ENCODE measurements at regions not wholly inside any gene's neighbourhood (a gene's known extent, or its start where the extent isn't known, plus 50 kb on each side); places are given as distances from the start of the nearest gene placed in this dataset.

DNA sequence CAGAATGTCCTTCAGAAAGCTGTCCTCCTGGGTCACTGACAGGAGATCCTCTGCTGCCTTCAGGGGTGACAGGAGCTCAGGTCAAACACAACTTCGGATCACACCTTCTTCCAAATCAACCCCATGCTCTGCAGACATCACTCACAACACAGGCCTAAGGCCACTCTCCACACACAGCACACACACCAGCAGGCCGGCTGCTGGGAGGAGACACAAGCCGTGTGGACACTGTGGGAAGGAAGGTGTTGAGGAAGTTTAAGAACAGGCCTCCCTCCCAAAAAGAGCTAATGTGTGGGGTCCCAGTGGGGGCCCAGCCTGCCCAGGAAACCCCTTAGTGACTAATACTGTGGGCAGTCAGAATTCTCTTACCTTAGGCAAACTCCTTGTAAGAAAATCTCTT, 290.3 kb upstream of the ID2 start:
- no peaks in the 10 kb centered on the region for H3K9me3 ChIP-seq (ENCODE audit: control insufficient read depth in 1 of 2, low read length in 2 of 2)
- H3K27ac ChIP-seq (ENCODE audit: low read length): no peak overlapping the region
- no peaks in the 10 kb centered on the region for H3K27me3 ChIP-seq (ENCODE audit: low read depth, low read length)
- peaks cover 0 to 8% of the 10 kb centered on the region in 2 donors for H3K4me1 ChIP-seq (ENCODE audit: control insufficient read depth in 1 of 2, insufficient read depth in 2 of 2, low read length in 2 of 2)
- H3K4me3 ChIP-seq (ENCODE audit: low read depth in 1 of 2, low read length in 2 of 2): no peak overlapping the region
- no peaks in the 10 kb centered on the region for H3K36me3 ChIP-seq (ENCODE audit: control insufficient read depth in 1 of 2, insufficient read depth in 2 of 2, low read length in 2 of 2)

DNA sequence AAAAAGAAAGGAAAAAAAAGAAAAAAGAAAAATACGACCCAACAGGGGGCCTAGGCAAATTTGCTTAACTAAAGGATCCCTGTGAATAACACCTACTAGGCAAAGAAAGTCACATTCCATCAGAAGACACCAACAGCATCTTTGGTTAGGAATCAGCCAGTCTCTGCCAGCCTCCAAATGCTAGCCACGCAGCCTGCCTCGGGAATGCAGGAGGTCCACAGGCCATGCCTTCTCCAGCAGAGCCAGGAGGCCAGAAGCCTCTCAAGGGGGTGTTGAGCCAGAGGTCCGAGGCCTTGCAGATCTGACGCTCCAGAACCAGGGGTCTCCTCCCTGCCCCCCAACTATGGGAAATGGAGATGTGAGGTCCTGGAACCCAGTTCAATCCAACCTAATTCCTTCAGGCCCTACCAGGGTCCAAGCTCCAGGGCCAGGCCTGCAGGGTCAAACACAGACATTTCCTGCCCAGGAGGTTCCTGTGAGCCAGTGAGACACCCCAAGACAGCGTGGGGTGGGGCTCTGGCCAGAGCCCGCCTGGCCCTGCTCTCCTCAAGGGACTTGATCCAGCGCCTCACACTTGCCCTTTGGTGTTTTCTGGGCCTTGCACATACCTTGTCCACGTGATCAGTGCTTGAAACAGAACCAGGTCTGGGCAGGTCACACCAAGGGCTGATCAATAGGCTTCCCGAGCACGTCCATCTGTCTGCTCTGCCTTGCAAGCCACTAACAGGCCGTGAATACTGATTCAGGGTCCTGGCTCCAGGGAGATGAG, 289.6 kb upstream of the ID2 start:
- H3K36me3 ChIP-seq (ENCODE audit: control insufficient read depth in 1 of 2, insufficient read depth in 2 of 2, low read length in 2 of 2): no peaks in the 10 kb centered on the region
- no peaks in the 10 kb centered on the region for H3K27me3 ChIP-seq (ENCODE audit: low read depth, low read length)
- H3K4me3 ChIP-seq (ENCODE audit: low read depth in 1 of 2, low read length in 2 of 2): no peak overlapping the region
- peaks cover 0 to 8% of the 10 kb centered on the region in 2 donors for H3K4me1 ChIP-seq (ENCODE audit: control insufficient read depth in 1 of 2, insufficient read depth in 2 of 2, low read length in 2 of 2)
- no peak overlapping the region for H3K27ac ChIP-seq (ENCODE audit: low read length)
- H3K9me3 ChIP-seq (ENCODE audit: control insufficient read depth in 1 of 2, low read length in 2 of 2): no peaks in the 10 kb centered on the region

DNA sequence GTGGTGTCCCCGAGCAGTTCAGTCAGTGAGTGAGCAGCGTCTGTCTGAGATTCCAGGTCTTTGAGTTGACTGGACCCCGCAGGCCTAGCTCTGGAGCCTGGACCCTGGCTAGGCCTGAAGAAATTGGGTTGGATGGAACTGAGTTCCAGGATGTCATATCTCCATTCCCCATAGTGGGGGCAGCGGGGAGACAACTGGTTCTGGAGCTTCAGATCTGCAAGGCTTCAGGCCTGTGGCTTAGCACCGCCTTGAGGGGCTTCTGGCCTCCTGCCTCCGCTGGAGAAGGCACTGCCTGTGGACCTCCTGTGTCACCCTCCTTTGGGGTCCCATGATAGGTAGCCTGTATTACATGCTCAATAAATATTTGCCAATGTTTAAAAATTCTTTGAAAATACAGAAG, 288.4 kb upstream of the ID2 start:
- no peaks in the 10 kb centered on the region for H3K27me3 ChIP-seq (ENCODE audit: low read depth, low read length)

DNA sequence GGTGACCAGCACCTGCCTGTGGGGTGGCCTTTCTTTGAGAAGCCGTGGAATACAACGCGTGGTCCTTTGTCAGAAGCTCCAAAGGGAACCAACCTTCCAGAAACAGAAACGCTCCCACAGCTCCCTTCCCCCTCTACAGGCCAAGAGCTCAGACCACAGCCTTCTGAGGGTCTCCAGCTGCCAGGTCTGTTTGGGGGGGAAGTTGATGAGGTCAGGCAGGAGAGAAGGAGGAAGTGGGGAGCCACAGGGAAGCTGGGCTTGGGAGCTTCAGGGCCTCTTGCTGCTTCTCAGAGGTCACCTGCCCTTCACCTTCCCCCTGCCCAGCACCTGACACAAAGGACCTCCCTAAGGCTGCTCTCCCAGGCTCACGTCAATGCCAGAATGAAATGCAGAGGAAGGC, 287.7 kb upstream of the ID2 start:
- H3K27ac ChIP-seq (ENCODE audit: low read length): no peak overlapping the region
- no peaks in the 10 kb centered on the region for H3K27me3 ChIP-seq (ENCODE audit: low read depth, low read length)
- H3K36me3 ChIP-seq (ENCODE audit: control insufficient read depth in 1 of 2, insufficient read depth in 2 of 2, low read length in 2 of 2): no peaks in the 10 kb centered on the region
- H3K4me1 ChIP-seq (ENCODE audit: control insufficient read depth in 1 of 2, insufficient read depth in 2 of 2, low read length in 2 of 2): peaks cover 0 to 7% of the 10 kb centered on the region in 2 donors
- H3K4me3 ChIP-seq (ENCODE audit: low read depth in 1 of 2, low read length in 2 of 2): no peak overlapping the region
- no peaks in the 10 kb centered on the region for H3K9me3 ChIP-seq (ENCODE audit: control insufficient read depth in 1 of 2, low read length in 2 of 2)

More for the DNA sequence above, 288.4 kb upstream of the ID2 start:
- peaks cover 0 to 8% of the 10 kb centered on the region in 2 donors for H3K4me1 ChIP-seq (ENCODE audit: control insufficient read depth in 1 of 2, insufficient read depth in 2 of 2, low read length in 2 of 2)
- no peak overlapping the region for H3K4me3 ChIP-seq (ENCODE audit: low read depth in 1 of 2, low read length in 2 of 2)
- H3K36me3 ChIP-seq (ENCODE audit: control insufficient read depth in 1 of 2, insufficient read depth in 2 of 2, low read length in 2 of 2): no peaks in the 10 kb centered on the region
- no peak overlapping the region for H3K27ac ChIP-seq (ENCODE audit: low read length)
- no peaks in the 10 kb centered on the region for H3K9me3 ChIP-seq (ENCODE audit: control insufficient read depth in 1 of 2, low read length in 2 of 2)

DNA sequence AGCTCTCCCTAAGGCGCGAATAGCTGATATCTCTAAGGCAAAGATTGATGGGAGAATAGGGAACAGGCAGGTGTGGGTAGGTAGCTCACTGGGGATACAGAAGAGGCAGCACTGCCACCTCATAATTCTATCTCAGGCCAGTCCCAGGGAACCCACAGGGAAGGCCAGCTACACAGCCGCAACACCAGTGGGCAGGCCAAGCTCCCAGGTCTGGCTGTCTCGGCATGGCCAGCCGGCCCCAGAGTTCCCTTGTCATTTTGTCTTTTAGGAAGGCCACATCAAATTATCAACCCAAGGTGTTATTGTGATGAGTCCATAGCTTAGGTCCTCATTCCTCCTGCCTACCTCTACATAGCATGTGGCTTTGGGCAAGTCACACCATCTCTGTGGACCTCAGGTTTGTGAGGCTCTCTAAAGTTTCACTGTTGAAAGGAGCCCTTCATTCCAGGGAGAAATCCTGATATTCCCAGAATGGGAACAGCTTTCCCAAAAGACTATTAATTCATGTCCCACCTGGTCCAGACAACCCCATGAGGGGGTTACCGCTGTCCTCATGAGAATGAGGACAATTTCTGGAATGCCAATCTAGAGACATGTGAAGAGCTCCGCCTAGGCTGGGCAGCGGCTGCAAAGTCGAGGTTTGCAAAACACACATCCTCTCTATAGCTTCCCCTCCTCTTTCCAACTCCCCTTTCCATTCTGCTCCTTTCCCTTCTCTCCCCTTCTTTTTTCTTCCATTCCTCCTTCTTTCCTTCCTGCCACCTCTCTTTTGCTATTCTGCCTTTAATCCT, 287.1 kb upstream of the ID2 start:
- Histone ChIP-seq H3K27me3 (ENCODE audit: low read depth, low read length) (no peaks in the 10 kb centered on the region), H3K4me1 (ENCODE audit: control insufficient read depth in 1 of 2, insufficient read depth in 2 of 2, low read length in 2 of 2) (peaks cover 0 to under 1% of the 10 kb centered on the region in 2 donors), H3K27ac (ENCODE audit: low read length) (no peak overlapping the region), H3K36me3 (ENCODE audit: control insufficient read depth in 1 of 2, insufficient read depth in 2 of 2, low read length in 2 of 2) (no peaks in the 10 kb centered on the region), H3K9me3 (ENCODE audit: control insufficient read depth in 1 of 2, low read length in 2 of 2) (no peaks in the 10 kb centered on the region), H3K4me3 (ENCODE audit: low read depth in 1 of 2, low read length in 2 of 2) (no peak overlapping the region)

DNA sequence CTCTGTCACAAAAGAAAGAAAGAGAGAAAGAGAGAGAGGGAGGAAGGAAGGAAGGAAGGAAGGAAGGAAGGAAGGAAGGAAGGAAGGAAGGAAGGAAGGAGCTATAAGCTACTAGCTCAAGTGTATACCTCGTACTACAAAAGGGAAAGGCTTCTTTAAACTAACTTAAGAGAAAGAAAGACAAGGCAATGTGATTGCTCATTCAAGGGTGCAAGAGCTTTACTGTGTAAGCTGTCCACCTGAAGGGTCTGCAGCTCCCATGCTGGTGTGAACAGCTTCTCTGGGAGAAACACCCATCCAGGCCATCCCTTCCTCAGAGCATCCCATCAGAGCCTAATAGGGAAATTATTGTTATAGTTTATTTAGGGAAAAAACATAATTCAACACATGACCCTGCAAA, 286.1 kb upstream of the ID2 start:
- Histone ChIP-seq H3K27me3 (ENCODE audit: low read depth, low read length) (no peaks in the 10 kb centered on the region), H3K9me3 (ENCODE audit: control insufficient read depth in 1 of 2, low read length in 2 of 2) (no peaks in the 10 kb centered on the region), H3K4me3 (ENCODE audit: low read depth in 1 of 2, low read length in 2 of 2) (no peak overlapping the region), H3K27ac (ENCODE audit: low read length) (no peak overlapping the region), H3K4me1 (ENCODE audit: control insufficient read depth in 1 of 2, insufficient read depth in 2 of 2, low read length in 2 of 2) (no peaks in the 10 kb centered on the region), H3K36me3 (ENCODE audit: control insufficient read depth in 1 of 2, insufficient read depth in 2 of 2, low read length in 2 of 2) (no peaks in the 10 kb centered on the region)

DNA sequence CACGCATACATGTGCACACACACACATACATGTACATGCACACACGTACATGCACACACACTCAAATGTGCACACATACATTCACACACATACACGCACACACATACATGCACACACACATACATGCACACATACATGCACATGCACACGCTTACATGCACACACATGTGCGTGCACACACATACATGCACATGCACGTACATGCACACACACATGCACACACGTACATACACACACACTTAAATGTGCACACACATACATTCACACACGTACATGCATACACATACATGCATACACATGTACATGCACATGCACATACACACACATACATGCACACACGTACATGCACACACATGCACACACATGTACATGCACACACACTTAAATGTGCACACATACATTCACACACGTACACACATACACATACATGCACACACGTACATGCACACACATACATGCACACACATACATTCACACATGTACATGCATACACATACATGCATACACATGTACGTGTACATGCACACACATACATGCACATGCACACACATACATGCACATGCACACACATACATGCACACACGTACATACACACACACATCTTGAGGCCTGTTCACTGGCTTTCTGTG, 283.7 kb upstream of the ID2 start:
- no peaks in the 10 kb centered on the region for H3K27me3 ChIP-seq (ENCODE audit: low read depth, low read length)
- no peak overlapping the region for H3K27ac ChIP-seq (ENCODE audit: low read length)
- H3K36me3 ChIP-seq (ENCODE audit: control insufficient read depth in 1 of 2, insufficient read depth in 2 of 2, low read length in 2 of 2): no peaks in the 10 kb centered on the region

DNA sequence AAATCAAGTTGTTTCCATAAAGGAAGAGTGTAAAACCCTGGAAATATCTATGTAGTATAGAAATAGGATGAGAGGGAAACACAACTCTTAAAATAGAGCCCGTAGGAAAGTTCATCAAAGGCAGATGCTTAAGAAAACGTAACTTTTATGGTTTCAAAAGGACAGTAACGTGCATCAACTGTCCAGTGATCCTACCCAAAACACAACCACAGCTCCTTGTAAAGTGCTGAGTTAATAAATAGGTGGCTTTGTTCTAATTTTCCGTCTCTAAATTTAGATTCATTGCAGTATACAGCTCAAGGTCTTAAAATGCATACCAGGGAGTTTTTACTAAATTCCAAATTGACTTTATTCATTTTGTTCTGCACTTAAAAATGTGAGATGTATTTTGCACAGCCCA, 282.1 kb upstream of the ID2 start:
- H3K4me3 ChIP-seq (ENCODE audit: low read depth in 1 of 2, low read length in 2 of 2): no peak overlapping the region
- H3K27me3 ChIP-seq (ENCODE audit: low read depth, low read length): no peaks in the 10 kb centered on the region
- no peaks in the 10 kb centered on the region for H3K9me3 ChIP-seq (ENCODE audit: control insufficient read depth in 1 of 2, low read length in 2 of 2)
- H3K36me3 ChIP-seq (ENCODE audit: control insufficient read depth in 1 of 2, insufficient read depth in 2 of 2, low read length in 2 of 2): no peaks in the 10 kb centered on the region
- H3K27ac ChIP-seq (ENCODE audit: low read length): no peak overlapping the region
- H3K4me1 ChIP-seq (ENCODE audit: control insufficient read depth in 1 of 2, insufficient read depth in 2 of 2, low read length in 2 of 2): no peaks in the 10 kb centered on the region

More for the DNA sequence above, 283.7 kb upstream of the ID2 start:
- Histone ChIP-seq H3K4me1 (ENCODE audit: control insufficient read depth in 1 of 2, insufficient read depth in 2 of 2, low read length in 2 of 2) (no peaks in the 10 kb centered on the region), H3K9me3 (ENCODE audit: control insufficient read depth in 1 of 2, low read length in 2 of 2) (no peaks in the 10 kb centered on the region), H3K4me3 (ENCODE audit: low read depth in 1 of 2, low read length in 2 of 2) (no peak overlapping the region)

DNA sequence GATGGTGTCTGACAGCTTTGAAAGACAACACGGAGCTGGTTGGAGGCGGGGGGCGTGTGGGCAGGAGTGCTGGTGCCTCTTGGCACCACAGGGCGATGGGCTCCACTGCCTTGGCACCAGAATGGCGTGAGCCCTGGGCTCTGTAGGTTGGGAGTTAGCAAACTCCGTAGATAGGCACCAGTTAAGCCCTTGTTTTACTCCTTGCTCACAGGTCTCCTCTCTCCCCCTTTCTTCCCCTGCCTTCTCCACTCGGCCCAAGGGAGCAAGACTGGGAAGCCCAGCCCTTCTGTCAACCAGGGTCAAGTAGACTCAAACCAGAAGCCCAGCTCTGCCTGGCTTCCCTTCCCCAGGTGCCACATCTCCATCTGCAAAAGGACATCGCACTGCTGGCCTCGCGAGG, 281.7 kb upstream of the ID2 start:
- H3K9me3 ChIP-seq (ENCODE audit: control insufficient read depth in 1 of 2, low read length in 2 of 2): no peaks in the 10 kb centered on the region

DNA sequence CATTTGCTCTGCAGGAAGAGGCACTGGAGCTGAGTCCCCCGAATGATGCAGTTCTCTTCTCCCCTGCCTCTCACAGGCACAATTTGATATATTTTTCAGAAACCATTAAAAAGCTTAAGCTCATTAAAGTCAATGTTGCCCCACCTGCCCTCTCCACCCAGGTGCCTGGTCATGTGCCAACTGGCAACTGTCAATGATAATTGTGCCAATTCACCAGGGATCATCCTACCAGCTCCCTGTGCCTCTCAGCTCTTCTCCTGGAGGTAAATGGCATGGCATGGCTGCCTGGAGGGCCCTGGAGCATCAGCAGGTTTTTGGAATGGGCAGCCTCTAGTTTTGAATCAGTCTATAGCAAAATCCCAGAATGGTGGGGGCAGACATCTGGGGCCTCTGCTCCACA, 279.6 kb upstream of the ID2 start:
- no peaks in the 10 kb centered on the region for H3K9me3 ChIP-seq (ENCODE audit: control insufficient read depth in 1 of 2, low read length in 2 of 2)
- no peak overlapping the region for H3K4me3 ChIP-seq (ENCODE audit: low read depth in 1 of 2, low read length in 2 of 2)
- H3K27ac ChIP-seq (ENCODE audit: low read length): no peak overlapping the region
- H3K36me3 ChIP-seq (ENCODE audit: control insufficient read depth in 1 of 2, insufficient read depth in 2 of 2, low read length in 2 of 2): no peaks in the 10 kb centered on the region
- H3K27me3 ChIP-seq (ENCODE audit: low read depth, low read length): no peaks in the 10 kb centered on the region
- no peaks in the 10 kb centered on the region for H3K4me1 ChIP-seq (ENCODE audit: control insufficient read depth in 1 of 2, insufficient read depth in 2 of 2, low read length in 2 of 2)

More for the DNA sequence above, 281.7 kb upstream of the ID2 start:
- no peaks in the 10 kb centered on the region for H3K27me3 ChIP-seq (ENCODE audit: low read depth, low read length)
- no peak overlapping the region for H3K27ac ChIP-seq (ENCODE audit: low read length)
- no peaks in the 10 kb centered on the region for H3K4me1 ChIP-seq (ENCODE audit: control insufficient read depth in 1 of 2, insufficient read depth in 2 of 2, low read length in 2 of 2)
- H3K4me3 ChIP-seq (ENCODE audit: low read depth in 1 of 2, low read length in 2 of 2): no peak overlapping the region
- H3K36me3 ChIP-seq (ENCODE audit: control insufficient read depth in 1 of 2, insufficient read depth in 2 of 2, low read length in 2 of 2): no peaks in the 10 kb centered on the region

DNA sequence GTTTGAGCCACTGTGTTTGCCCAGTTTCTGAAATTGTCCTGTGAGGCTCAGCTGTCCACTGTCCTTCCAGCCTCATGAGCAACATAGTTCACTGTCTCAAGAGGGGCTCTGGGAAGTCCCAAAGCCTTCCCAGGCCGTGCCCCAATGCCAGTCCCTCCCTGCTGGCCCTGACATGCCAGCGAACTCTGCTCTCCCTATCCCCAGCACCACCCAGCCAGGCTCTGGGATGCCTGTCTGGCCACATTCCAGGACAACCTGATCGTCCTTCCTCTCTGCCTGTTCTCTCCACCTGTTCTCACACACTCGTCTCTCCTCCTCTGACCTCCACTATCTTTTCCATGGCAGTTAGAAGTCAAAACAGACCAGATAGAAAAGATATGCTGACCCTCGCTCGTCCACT, 278.0 kb upstream of the ID2 start:
- H3K27me3 ChIP-seq (ENCODE audit: low read depth, low read length): no peaks in the 10 kb centered on the region
- H3K4me1 ChIP-seq (ENCODE audit: control insufficient read depth in 1 of 2, insufficient read depth in 2 of 2, low read length in 2 of 2): no peaks in the 10 kb centered on the region
- H3K9me3 ChIP-seq (ENCODE audit: control insufficient read depth in 1 of 2, low read length in 2 of 2): no peaks in the 10 kb centered on the region
- H3K27ac ChIP-seq (ENCODE audit: low read length): no peak overlapping the region
- H3K36me3 ChIP-seq (ENCODE audit: control insufficient read depth in 1 of 2, insufficient read depth in 2 of 2, low read length in 2 of 2): no peaks in the 10 kb centered on the region
- no peak overlapping the region for H3K4me3 ChIP-seq (ENCODE audit: low read depth in 1 of 2, low read length in 2 of 2)

Measured in muscle layer of duodenum (tissue), 2 donors.